NOMO-1 (cell line): ENCODE measurements at regions not wholly inside any gene's neighbourhood (a gene's known extent, or its start where the extent isn't known, plus 50 kb on each side); places are given as distances from the start of the nearest gene placed in this dataset.
"Not testable (repeated sequence)": the region's sequence is repeated elsewhere in the genome, so short reads cannot be mapped to it uniquely, and the experiment has no call there.

Experiments used
- DNase-seq, 2 experiments: peaks; one replicate each; lab custom pipeline; 2025; ENCODE audit not compliant: unreplicated experiment in 2 of 2; lab: John Stamatoyannopoulos, UW

GRCh38 chr2:7515327-7515726 is 598.1 kb downstream of the RNF144A start:
- no peak for DNase-seq

GRCh38 chr2:7516484-7517063 is 599.4 kb downstream of the RNF144A start:
- DNase-seq, result no peak

GRCh38 chr2:7517088-7517487 is 599.9 kb downstream of the RNF144A start:
- peak; percentile 14 to 46 for DNase-seq

GRCh38 chr2:7517851-7518250 is 600.6 kb downstream of the RNF144A start:
- peak; percentile 1 to 49 for DNase-seq

- DNase-seq, result no peak
These were observed 606.4 kb downstream of the RNF144A start for GRCh38 chr2:7523481-7524120.

GRCh38 chr2:7524195-7524594 is 607.0 kb downstream of the RNF144A start:
- DNase-seq, result no peak

GRCh38 chr2:7525746-7526145 is 608.5 kb downstream of the RNF144A start:
- DNase-seq, result no peak

GRCh38 chr2:7527165-7527722 is 610.0 kb downstream of the RNF144A start:
- no peak for DNase-seq

- DNase-seq, result no peak
These were observed 612.8 kb downstream of the RNF144A start for GRCh38 chr2:7530001-7530400.

- no peak for DNase-seq
These were observed 621.9 kb downstream of the RNF144A start for GRCh38 chr2:7539077-7539476.

- DNase-seq, result no peak
These were observed 622.5 kb downstream of the RNF144A start for GRCh38 chr2:7539760-7540159.

- DNase-seq, result no peak
These were observed 635.8 kb downstream of the RNF144A start for GRCh38 chr2:7552825-7553570.

- no peak for DNase-seq
These were observed 638.0 kb downstream of the RNF144A start for GRCh38 chr2:7555260-7555659.

GRCh38 chr2:7557376-7557775 is 640.2 kb downstream of the RNF144A start:
- no peak for DNase-seq

- DNase-seq, result peak in 1 of 2 experiments; percentile 20
These were observed 642.6 kb downstream of the RNF144A start for GRCh38 chr2:7559791-7560190.

GRCh38 chr2:7566382-7566881 is 649.2 kb downstream of the RNF144A start:
- DNase-seq, result peak; percentile 70 to 85

- not testable (repeated sequence) for DNase-seq
These were observed 649.9 kb downstream of the RNF144A start for GRCh38 chr2:7567116-7567515.

- DNase-seq, result no peak
These were observed 650.4 kb downstream of the RNF144A start for GRCh38 chr2:7567646-7568045.

- no peak for DNase-seq
These were observed 653.0 kb downstream of the RNF144A start for GRCh38 chr2:7570247-7570646.

GRCh38 chr2:7571701-7572100 is 654.5 kb downstream of the RNF144A start:
- DNase-seq, result no peak

- DNase-seq, result no peak
These were observed 655.2 kb downstream of the RNF144A start for GRCh38 chr2:7572450-7572849.
